NCI-H2227 (cell line): ENCODE measurements at regions not wholly inside any gene's neighbourhood (a gene's known extent, or its start where the extent isn't known, plus 50 kb on each side); places are given as distances from the start of the nearest gene placed in this dataset.
A peak's percentile ranks its signal among the peaks of the same experiment; 100 is the strongest.
"Not testable (repeated sequence)": the region's sequence is repeated elsewhere in the genome, so short reads cannot be mapped to it uniquely, and the experiment has no call there.

Experiments
- DNase-seq: peaks from one replicate; lab custom pipeline; 2025; ENCODE audit not compliant: unreplicated experiment; lab: John Stamatoyannopoulos, UW

DNA sequence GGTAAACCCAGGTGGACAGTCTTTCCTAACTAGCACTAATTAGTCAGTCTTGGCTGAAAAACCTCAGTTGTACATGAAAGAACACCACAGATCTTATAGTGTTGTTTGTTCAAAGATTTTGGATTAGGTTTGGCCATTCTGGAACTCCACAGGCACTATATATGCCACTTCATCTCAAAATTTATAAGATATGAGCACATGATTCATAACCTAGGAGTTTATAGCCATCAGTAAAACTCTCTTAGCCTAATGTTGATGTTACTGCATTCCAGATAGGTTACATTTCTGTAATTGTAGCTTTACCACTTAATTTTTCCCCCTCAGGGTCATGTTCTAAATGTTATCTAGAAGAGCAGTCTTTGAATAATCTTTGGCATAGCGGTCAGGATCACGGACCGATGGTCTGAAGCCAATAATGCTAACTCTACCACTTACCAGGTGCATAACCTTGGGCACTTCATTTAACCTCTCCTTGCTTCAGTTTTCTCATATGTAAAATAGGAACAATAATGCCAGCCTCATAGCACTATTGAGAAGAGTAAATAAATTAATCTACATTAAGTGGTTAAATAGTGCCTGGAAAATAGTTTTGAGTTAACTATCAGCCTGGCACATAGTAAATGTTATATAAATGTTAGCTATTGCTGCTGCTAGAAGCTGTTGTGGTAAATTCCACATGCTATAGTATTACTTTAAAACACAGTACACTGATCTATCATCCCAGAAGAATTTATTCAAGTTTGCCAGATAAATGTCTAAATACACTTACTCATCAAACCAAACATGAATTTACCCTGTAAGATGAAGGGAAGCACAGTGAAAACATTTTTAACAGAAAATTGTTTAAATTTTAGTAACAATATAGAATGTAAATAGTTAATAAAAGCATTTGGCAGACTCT is 743.9 kb downstream of the NR2F1-AS1 start:
- no peak for DNase-seq

DNA sequence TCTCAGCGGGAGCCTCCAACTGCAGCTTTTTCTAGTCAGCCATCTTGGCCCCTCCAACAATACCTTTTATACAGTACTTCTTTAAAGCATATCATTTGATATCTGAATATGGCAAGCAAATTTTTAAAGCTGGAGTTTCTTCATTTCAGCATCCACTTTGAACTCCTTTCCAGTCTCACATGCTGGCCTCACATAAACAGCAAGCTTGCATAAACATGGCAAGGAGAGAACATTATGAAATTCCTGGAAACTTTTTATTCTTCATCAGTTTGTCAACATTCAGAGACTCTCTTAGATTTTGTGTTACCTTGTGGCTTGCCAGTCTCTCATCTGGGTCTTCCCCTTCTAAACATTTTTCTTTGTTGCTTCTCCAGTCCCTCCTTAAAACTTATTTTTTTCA is 745.3 kb downstream of the NR2F1-AS1 start:
- no peak for DNase-seq

DNA sequence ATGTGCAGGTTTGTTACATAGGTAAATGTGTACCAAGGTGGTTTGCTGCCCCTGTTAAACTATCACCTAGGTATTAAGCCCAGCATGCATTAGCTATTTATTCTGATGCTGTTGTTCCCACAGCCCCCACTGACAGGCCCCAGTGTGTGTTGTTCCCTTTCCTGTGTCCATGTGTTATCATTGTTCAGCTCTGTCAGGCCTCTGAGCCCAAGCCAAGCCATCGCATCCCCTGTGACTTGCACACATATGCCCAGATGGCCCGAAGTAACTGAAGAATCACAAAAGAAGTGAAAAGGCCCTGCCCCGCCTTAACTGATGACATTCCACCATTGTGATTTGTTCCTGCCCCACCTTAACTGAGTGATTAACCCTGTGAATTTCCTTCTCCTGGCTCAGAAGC is 757.5 kb downstream of the NR2F1-AS1 start:
- not testable (repeated sequence) for DNase-seq

DNA sequence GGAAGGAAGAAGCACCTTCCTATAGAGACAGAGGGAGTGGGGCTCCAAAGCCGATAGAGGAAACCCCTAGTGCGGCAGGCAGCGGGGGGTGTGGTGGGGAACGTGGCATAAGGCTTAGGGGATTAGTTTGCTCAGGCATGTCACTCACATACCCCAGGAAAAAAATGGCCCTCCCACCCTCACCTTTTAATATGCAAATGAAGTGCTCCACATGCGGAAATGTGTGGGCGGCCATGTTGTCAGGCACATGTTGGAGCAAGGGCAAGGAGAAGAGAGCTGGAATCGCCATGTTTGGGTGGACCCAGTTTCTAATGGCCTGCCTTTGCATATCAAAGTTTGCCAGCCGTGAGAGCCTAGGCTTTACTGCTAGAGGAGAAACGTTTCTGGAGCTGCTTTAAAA is 758.8 kb downstream of the NR2F1-AS1 start:
- DNase-seq = no peak

DNA sequence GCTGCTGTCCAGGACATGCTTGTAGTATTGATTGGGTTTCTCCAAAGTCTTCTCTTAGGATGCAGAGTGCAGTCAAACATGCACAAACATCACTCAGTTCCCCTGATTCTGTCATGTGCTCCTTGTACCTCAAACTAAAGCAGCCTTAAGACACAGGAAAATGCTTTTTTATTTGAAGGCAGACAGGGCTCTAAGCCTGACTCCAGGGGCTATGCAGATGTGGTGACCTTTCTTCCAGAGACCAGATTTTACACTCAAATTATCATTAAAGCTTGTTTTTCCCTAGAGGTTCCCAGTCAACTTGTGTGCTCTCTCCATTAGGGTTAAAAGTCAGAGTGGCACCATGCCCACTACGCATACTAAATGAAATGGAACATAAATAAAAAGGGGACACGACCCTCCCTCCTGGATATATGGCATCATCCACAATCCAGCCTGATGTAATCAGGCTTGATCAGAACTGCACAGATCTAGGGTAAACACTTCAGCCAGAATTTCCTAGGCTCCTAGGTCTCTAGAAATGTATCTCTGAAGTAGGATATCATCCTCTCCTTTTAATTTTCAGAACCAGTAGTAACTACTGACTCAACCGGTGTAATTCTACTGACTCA is 771.1 kb downstream of the NR2F1-AS1 start:
- DNase-seq = no peak

DNA sequence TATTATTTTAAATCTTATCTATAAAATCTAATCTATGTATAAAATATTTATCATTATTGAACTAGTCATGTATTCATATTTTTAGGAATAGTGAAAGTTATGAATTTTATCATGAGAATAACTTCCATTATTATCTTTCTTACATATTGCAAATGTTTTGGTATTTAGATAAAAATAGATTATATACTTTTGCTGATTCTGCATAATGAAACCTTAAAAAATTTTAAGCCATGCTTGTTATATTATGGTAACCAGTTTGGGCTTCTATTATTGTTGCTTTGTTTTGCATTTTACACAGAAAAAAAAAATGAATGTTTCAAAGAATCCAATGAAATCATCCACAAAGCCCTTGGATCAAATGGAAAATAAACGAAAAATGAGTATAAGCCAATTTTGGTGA is 772.5 kb downstream of the NR2F1-AS1 start:
- no peak for DNase-seq

DNA sequence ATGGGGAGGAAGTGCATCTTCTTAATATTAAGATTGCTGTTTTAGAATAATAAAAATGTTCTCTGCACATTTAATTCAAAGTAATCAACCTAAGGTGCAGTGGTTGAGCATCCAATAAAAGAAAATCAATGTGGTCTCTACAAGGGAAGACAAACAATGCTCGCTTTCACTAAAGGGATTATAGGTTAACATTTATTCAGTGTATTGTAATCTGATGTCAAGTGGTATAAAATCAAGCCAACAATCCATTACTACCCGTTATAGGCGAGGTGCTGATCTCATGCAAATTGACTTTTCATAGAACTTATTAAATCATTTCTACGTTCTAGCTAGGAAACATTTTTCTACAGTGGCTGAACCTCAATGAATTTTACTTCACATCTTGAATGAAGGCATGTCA is 773.9 kb downstream of the NR2F1-AS1 start:
- no peak for DNase-seq

DNA sequence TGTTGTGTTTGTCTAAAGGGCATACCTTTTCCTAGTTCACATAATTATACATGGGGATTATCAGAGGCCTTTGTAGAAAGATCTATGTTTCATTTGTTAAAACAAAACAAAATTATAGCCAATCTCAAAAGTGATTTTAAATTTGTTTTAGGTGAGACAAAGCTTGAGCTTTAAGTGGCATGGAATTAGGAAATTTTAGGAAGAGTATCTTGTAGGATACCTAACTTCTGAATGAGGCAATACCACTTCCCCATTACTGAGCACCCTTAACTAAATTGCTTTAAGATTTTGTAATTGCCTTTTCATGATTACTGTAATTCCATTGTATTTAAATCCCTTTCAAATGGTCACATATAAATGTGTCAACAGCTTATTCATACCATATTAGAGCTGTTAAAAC is 775.6 kb downstream of the NR2F1-AS1 start:
- DNase-seq = no peak

DNA sequence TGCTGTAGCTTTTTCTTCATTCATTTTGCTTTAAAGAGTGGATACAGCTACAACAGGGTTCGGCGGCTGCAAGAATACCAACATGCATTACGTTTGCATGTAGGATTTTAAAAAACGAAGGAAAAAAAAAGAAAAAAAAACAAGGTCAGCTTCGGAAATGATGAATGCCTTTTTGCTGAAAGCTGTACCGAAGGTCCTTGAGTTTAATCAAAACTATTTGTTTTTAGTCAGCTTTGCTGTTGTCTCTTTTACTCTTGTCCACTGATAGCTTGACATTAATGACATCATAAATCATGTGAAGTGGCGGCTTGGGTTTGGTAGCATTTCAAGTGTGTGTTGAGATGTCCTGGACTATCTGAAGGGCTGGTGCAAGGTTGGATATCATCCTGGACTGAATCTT is 779.1 kb downstream of the NR2F1-AS1 start:
- peak; percentile 83 for DNase-seq

DNA sequence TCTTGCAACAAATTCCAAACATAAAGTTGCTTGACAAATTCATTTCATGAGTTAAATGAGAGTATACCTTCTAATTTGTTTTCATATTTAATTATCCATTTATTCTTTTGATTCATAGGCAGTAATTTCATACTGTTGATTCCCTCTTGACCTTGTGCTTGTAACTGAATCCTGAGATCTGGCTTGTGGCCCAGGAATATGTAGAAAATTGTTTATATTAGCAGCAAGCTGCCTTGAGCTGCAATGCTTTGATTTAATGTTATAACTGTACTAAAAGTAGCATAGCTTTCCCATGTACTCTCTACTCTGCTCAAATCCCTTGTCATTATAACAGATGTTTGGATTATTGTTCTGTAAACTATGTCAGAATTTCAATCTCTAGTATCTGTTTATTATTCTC is 780.7 kb downstream of the NR2F1-AS1 start:
- DNase-seq = peak; percentile 24

DNA sequence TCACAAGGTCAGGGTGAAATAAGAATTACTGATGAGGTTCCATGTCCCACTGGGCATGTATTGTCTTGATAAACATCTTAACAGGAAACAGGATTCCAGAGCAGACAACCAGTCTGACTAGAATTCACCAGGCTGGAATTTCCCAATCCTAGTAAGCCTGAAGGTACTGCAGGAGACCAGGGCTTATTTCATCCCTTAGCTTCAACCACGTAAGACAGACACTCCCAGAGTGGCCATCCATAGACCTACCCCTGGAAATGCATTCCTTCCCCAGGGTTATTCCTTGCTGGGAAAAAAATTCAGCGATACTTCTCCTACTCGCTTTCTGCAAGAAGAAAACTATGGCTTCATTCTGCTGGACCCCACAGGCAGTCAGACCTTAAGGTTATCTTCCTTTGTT is 785.4 kb downstream of the NR2F1-AS1 start:
- DNase-seq = no peak

DNA sequence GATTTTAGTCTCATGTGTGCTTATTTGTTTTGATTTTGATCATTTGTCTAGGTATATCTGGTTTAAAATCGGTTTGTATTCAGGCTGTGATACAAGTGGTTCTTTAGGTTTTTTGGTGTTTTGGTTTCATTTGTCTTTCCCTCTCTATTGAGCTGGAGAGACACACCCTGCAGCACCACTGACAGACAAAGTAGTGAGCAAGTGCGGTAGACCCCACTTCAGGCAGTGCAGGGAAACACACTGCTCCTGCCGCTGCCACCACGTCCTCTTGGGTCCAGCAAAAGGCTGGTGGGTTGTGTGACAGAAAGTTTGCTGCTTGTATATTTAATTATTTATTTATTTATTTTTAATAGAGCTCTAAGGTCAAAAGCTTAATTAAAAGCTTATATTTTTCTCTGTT is 801.0 kb downstream of the NR2F1-AS1 start:
- no peak for DNase-seq

DNA sequence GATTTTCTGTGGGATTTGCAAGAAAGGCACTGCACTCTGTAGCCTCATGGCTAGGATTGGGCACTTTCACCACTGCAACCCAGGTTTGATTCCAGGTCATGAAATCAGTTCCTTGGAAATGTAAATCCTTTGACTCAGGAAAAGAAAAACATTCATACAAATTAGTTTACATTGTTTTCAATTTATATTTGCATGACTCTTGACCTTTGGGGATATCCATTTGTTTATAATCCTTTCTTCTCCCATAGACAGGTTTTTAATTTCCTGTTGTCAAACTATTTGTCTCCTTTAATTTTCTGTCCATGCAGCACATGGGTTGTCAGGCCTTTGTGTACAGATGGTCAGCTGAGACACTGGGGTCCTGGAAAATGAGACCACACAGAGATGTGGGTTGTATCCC is 801.5 kb downstream of the NR2F1-AS1 start:
- DNase-seq = no peak

DNA sequence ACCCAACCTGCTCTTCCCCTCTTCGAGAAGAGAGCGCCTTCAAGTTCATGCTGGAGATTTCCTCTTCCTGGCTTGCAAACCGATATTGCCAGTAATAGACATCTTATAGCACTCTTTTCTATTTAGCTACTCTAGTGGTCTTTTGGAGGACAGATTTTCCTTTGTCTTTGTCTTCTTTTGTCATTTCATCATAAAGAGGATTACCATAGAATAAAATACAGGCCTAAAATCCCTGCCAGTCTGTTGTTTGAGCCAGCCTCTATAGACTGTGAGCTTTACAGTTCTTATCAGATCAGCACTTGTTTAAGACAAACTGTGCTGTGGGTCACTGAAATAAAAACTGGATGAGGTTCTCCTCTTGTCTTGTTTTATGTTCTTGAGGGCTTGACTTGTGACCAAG is 802.8 kb downstream of the NR2F1-AS1 start:
- DNase-seq = no peak

DNA sequence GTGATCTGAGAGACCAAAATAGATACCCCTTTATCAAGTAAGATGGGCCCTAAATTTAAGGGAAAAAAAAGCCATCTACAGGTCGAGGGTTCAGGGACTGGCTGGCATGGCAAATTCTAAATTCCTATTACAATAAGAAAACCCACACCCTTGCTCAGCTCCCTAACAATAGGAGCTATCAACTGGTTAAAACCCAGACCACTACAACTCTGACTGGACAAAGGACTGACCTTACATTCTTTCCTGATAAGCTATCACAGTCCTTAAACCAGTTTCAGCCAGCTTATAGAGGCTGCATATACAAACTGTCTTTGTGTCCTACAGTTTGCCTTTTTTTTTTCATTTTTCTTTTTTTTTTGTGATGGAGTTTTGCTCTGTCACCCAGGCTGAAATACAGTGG is 803.6 kb downstream of the NR2F1-AS1 start:
- DNase-seq = no peak

DNA sequence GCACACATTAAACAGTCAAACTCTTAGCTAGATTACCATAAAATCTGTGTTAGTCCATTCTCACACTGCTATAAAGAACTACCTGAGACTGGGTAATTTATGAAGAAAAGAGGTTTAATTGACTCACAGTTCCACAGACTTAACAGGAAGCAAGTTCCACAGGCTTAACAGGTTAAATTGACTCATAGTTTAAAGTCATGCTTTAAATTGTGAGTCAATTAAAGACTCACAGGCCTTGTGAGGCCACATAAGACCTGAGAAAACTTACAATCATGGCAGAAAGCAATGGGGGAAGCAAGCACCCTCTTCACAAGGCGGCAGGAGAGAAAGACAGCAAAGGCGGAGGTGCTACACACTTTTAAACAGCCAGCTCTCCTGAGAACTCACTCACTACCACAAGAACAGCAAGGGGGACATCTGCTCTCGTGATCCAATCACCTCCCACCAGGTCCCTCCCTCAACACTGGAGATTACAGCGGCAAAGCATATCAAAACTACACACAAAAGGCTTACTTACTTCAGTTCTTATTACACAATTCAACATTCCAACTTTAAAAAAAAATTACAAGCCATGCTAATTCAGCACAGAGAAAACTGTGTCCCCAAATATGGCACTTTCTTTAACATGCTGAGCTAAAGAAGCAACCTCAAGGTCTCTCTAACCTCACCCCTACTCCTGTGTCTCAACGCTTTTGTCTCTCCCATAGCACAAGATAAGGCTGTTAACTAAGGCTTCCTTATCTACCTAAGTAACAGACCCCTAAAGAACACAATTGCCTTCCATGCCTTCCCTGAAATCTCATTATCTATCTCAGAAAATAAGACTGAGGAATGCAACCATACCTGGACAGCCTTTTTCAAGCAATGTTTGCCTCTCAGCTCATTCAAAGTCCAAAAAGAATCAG is 805.1 kb downstream of the NR2F1-AS1 start:
- DNase-seq = no peak

DNA sequence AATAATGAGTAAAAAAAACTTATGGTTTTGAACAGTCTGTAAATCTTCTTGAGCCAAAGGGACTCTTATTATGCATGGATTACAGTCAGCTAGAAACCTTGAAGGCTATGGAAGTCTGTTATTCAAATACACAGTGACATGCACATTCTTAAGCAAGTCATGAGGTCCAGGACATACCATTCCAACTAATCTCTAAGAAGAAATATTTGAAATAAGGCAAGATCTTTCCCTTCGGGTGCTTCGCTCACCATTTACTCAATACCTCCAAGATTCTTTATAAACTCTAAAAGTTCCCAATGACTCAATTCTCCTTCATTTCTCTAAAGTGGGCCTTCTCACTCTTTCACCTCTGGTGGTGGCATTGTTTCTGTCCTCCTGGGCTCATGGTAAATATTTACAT is 811.0 kb downstream of the NR2F1-AS1 start:
- DNase-seq = no peak

DNA sequence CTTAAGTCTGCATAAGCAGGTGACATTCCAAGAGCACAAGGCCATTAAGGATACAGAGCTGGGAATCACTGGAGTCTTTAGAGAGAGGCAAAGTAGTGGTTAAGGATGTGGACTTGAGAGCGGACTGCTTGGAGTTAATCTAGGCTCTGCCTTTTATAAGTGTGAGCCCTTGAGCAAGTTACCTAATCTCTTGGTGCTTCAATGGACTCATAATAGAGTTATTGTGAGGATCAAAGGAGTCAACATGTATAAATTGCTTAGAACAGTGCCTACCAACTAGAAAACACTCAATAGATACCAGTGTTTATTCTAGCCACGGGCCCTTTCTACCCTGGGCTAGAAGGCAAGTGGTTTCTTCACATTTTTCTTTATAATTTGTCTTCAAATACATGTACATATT is 819.4 kb downstream of the NR2F1-AS1 start:
- DNase-seq = no peak

DNA sequence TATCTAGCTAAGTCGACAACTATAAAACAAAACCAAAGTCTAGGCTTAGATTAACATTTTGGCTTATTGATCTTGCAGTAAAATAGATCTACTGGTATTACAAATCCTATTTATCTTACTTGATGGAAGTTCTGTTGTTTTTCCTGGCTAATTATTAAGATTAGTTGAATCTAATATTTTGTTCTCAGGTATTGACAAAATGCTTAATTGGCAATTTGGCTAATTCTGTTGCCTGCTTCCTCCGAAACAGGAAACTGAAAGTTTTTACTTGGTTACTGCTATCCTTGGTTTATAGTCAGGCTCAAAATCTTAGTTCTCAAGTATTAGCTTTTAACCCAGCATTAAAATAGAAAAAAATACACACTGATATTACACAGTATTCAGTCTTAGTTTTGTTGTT is 820.5 kb downstream of the NR2F1-AS1 start:
- no peak for DNase-seq

DNA sequence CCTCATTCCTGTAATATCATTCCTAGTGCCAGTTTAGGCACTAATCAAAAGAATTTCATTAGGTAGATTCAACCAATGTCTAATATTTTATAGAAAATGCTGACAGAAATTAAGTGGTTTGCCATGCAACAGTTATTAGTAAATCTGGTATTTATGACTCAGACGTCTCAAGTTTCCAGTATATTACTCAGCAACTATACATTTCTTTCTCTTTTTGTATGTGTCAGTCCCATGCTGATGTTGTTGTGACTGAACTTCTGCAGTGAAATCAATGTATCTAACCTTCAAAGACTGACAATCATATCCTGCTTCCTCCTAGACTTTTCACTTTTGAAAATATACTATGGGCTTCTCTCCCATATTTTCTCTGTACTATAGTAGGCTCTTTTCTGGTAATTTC is 822.5 kb downstream of the NR2F1-AS1 start:
- no peak for DNase-seq

DNA sequence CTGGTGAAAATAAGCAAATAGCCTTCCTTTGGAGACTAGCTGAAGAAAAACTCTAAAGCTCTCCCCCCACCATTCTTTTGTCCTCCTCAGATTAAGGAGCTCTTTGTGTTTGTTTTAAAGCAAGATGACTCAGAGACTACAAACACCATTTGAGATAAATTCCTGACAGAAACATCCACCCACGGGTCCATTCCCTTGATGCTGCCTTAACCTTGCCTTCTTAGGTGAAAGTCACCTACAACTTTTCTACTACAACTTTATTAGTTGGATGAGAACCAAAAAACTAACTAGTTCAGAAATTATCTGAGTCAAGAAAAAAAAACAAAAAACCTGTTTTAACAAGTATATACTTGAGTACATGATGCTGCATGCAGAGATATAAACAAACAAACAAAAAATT is 831.1 kb downstream of the NR2F1-AS1 start:
- no peak for DNase-seq
